Prostate gland (tissue), 2 donors: ENCODE measurements at regions not wholly inside any gene's neighbourhood (a gene's known extent, or its start where the extent isn't known, plus 50 kb on each side); places are given as distances from the start of the nearest gene placed in this dataset.

ENCODE experiments used
- POLR2A ChIP-seq: fragments of 450-650 bp; IDR thresholded peaks from one replicate; pipeline ENCODE4 v1.6.1; 2016; ENCODE audit warnings: antibody characterized with exemption, mild to moderate bottlenecking
- TF ChIP-seq, protein P1 (sequence below), 4 experiments: fragments of 200-600 bp in 2 of 4; fragments of 450-650 bp in 2 of 4; sonication (generic) in 2 of 4; IDR thresholded peaks; 1 replicate in 3 of 4; 2 replicates in 1 of 4; pipeline ENCODE4 v1.5.1; 2016 to 2019; ENCODE audit warnings: antibody characterized with exemption in 4 of 4, mild to moderate bottlenecking in 2 of 4, moderate library complexity in 2 of 4

DNA sequence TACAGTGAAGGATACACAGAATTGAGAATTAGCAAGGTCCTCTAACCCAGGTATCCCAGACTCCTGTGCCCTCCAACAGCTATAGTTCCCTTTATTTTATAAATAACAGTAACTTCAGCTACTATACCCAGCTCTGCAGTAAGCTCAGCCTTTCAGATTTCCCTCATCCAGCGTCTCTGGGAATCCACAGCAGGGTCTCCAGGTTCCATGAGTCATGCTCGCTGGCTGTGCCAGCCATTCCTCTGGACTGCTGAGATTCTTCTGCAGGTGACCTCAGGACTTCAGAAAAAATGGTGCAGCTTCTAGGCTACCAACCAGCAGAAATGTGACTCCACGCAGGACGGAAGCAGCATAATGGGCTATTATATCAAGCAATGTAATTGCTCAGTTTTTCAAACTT lies 419.3 kb downstream of the ZNF516 start:
- TF ChIP-seq, protein P1, sequence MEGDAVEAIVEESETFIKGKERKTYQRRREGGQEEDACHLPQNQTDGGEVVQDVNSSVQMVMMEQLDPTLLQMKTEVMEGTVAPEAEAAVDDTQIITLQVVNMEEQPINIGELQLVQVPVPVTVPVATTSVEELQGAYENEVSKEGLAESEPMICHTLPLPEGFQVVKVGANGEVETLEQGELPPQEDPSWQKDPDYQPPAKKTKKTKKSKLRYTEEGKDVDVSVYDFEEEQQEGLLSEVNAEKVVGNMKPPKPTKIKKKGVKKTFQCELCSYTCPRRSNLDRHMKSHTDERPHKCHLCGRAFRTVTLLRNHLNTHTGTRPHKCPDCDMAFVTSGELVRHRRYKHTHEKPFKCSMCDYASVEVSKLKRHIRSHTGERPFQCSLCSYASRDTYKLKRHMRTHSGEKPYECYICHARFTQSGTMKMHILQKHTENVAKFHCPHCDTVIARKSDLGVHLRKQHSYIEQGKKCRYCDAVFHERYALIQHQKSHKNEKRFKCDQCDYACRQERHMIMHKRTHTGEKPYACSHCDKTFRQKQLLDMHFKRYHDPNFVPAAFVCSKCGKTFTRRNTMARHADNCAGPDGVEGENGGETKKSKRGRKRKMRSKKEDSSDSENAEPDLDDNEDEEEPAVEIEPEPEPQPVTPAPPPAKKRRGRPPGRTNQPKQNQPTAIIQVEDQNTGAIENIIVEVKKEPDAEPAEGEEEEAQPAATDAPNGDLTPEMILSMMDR (IDR thresholded peaks at IDR 0.05), result no peak
- TF ChIP-seq POLR2A, result no peak
